ENCODE measurements at regions not wholly inside any gene's neighbourhood (a gene's known extent, or its start where the extent isn't known, plus 50 kb on each side); places are given as distances from the start of the nearest gene placed in this dataset.
A peak's percentile ranks its signal among the peaks of the same experiment; 100 is the strongest.
"Not testable (repeated sequence)": the region's sequence is repeated elsewhere in the genome, so short reads cannot be mapped to it uniquely, and the experiment has no call there.

GRCh38 chr10:118944959-118945633, 84.4 kb upstream of the NANOS1 start:
- DNase-seq (ENCODE audit: low read depth) = no peak

DNA sequence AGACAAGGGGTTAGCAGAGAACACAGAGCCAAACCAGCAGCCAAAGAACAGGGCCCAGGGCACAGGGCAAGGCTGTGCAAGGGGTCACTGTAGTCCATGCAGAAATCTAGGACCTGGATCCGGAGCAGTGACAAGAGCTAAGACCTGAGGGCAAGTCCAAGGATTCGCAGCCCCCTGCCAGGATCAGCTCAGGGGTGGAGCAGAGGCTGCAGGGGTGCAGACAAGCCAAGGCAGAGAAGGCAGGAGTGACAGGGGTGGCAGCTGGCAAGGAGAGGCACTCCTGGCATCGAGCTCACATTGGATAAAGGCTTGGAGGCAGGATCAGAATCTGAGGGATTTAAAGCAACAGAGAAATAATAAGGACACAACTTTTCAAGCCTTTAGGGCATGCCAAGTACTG, 80.7 kb upstream of the NANOS1 start:
- DNase-seq (ENCODE audit: low read depth) = peak; percentile 18

DNA sequence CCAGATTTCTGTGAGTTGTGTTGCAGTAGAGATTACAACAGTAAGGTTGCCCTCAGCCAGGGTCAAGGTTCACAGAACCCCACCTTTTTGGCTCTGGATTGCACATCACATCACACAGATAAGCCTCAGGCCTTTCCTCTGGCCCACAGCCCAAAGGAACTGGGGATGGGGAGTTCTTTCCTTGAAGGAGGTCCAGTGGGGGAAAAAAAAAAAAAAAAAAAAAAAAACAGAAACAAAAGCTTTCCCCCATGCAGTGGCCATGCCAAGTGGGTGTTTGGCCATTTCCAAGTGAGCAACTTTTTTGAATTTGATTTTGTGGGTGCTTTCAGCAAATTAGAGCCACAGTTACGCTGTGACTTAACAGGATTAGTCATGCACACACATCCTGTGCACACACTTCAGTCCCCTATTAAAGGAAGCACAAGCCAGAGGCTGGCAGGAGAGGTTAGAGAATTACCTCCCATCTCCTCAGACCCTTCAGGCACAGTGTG, 79.3 kb upstream of the NANOS1 start:
- no peak for DNase-seq (ENCODE audit: low read depth)

GRCh38 chr10:118950997-118951637, 78.4 kb upstream of the NANOS1 start:
- no peak for DNase-seq (ENCODE audit: low read depth)

- no peak for DNase-seq (ENCODE audit: low read depth)
Observed at GRCh38 chr10:118952493-118953295, 76.8 kb upstream of the NANOS1 start.

DNA sequence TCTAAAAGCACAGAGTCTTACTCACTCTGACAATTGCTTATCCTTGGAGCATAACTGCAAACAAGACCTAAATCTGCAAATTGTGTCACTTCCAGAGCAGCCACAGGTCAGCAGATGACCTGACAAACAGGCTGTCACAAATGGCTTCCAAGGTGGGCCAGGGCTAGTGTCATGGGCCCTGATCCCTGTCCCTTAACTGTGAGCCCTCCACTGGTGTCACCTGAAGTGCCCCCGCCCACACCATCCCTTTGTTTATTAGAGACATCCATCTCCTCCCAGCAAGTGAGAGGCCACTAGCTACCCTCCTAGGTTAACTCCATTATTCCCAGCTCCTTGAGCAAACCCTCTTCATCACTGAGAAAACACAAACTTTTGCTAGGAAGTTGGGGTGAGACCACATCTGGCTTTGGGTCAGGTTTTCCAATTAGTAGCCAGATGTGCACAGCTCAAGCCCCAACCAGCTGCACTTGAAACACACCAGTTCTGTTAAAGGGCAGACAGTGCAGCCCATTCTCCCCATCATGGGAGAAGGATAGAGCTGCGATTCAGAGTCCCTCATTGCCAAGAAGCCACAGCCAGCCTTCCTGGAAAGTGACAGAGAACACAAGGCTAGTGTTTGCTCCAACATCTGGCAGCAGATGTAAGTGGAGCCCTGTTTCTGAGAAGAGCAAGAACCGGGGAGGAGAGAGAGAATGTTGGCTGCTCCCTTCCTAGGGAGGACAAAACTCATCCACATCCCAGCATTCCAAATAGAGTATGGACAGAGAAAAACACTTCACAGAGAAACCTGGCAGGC, 75.7 kb upstream of the NANOS1 start:
- no peak for DNase-seq (ENCODE audit: low read depth)

GRCh38 chr10:118955531-118955930, 74.0 kb upstream of the NANOS1 start:
- no peak for DNase-seq (ENCODE audit: low read depth)

DNA sequence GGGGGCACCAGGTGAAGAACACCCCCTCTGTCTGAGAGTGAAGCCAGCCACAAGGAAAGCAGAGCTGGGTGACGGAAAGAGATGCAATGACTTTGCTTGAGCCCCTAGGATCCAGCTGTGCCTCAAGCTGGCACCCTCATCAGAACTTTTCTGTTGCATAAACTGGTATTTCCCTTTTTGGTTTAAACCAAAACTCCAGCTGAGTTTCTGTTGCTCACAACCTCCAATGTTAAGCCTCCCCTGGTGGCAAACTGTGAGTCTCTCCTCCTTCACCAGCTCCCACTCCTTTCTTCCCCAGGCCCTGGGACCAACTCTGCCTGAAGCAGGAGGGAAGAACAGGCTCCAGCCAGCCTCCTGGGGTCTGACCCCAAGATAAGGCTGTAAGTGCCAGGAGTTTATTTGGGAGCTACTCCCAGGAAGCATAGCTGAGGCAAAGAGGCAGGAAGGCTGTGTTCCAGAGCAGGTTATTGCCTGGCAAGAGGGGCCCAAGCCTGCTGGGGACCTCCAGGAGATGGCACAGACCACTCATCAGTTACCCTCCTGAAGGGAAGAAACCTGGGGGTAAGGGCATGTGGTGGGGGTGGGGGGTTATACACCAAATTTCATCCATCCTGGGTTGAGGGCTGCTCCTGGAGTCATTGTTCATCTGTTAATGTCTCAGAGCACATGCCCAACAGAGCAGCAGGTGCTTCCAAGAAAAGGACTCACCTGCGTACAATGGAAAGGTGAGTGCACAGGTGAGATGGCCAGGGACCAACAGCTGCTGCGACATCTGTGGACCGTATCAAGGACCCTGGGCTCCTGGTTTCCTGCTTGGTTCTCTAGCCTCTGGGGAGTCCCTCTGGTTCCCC, 73.3 kb upstream of the NANOS1 start:
- DNase-seq (ENCODE audit: low read depth) = no peak

DNA sequence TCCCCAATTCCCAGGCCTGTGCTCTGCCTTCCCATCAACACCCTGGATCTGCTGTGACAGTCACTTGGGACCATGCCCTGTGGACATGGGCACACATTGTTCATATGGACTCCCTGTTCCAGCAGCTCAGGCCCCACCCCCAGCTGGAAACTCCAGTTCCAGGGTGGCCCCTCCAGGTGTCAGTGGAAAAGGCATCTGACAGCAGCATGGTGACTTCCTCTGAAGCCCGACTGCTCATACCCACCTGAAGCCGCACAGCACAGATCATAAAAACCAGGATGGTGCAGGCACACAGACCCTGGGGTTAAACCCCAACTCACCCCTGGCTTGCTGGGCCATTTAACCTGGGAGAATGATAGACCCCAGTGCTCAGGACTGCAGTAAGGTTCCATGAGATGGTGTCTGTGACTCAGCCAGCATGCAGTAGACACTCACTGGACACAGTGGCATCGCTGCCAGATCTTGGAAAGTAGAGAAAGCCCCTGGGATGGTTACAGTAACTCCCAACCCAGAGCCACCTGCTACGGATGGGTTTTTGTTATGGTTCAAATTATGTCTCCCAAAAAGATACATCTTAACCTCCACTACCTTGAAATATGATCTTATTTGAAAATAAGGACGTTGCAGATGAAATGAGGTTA, 72.6 kb upstream of the NANOS1 start:
- no peak for DNase-seq (ENCODE audit: low read depth)

GRCh38 chr10:118957443-118957825, 72.1 kb upstream of the NANOS1 start:
- no peak for DNase-seq (ENCODE audit: low read depth)

DNA sequence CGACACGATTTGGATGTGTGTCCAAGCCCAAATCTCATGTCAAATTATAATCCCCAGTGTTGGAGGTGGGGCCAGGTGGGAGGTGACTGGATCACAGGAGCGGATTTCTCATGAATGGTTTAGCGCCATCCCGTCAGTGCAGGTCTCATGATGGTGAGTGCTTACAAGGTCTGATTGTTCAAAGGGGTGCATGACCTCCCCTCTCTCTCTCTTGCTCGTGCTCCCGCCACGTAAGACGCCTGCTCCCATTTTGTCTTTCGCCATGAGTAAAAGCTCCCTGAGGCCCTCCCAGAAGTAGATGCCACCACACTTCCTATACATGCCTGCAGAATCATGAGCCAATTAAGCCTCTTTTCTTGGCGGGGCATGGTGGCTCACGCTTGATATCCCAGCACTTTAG, 71.5 kb upstream of the NANOS1 start:
- no peak for DNase-seq (ENCODE audit: low read depth)

GRCh38 chr10:118958559-118958958, 71.0 kb upstream of the NANOS1 start:
- DNase-seq (ENCODE audit: low read depth) = no peak

- peak; percentile 68 for DNase-seq (ENCODE audit: low read depth)
Observed at GRCh38 chr10:118958984-118959925, 70.3 kb upstream of the NANOS1 start.

DNA sequence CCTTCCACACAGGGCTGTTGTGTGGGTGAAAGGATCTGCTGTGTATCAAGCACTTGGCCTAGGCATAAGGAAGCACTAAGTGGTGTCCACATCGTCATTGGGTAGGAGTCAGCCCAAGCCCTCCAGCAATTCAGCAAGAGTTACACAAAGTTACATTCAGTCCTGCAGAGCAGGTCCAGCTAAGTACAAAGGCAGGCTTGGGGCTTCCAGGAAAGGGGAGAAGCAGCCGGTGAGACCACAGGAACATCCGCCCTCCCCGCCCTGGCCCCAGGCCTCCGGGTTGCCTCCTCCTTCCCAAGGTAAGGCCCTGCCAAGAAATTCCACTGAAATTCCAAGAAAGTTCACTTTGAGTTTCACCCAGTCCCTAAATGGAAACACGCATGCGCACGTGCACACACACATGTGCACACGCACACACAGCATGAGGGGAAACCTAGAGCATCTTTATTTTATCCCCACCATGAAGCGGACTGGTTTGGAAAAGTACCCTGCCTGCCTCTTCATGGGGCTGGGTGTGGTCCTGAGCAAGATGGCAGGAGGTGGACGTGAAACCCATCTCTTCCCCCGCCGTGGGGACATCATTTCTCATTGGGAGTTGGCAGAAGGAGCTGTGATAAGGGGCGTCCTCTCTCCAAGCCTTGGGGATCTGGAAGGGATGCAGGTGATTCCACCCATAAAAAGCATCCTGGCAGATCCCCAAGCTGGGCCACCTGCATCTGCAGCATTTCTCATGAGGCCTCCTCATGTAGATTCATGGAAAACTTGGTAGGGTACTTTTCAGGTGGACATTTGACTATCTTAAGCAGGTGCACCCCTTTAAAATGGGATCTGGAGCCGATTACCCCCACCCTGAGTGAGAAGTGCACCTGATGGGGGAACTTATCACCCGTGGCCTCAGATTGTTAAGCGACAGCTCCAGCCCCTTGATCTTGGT, 69.1 kb upstream of the NANOS1 start:
- no peak for DNase-seq (ENCODE audit: low read depth)

DNA sequence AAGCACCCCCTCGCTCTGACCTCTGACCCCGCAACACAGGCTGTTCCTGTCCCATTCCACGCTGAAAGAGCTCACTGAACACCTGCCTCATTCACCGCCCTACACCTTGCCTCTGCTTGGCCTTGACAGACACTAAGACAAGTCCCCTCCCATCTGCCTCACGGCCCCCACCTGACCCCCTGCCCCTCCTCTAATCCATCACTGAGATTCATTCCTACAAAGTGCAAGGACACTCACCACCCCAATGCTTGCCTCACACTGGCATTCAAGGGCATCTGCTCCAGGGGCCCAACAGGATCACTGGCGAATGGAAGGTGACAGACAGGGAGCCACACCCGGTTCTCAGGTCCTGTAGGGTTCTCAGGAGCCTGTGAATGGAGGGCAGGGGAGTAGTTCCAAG, 68.1 kb upstream of the NANOS1 start:
- no peak for DNase-seq (ENCODE audit: low read depth)

GRCh38 chr10:118962331-118962868, 67.1 kb upstream of the NANOS1 start:
- DNase-seq (ENCODE audit: low read depth) = not testable (repeated sequence)

GRCh38 chr10:118963341-118963740, 66.2 kb upstream of the NANOS1 start:
- DNase-seq (ENCODE audit: low read depth) = no peak
